SJCRH30 (cell line): ENCODE measurements at regions not wholly inside any gene's neighbourhood (a gene's known extent, or its start where the extent isn't known, plus 50 kb on each side); places are given as distances from the start of the nearest gene placed in this dataset.

ENCODE experiments used
- DNase-seq, 2 experiments: peaks; one replicate each; pipeline ENCODE4 v3.0.0-alpha.2; 2015 to 2020
- H3K27ac ChIP-seq: fragments of 250-450 bp; sonication (Bioruptor Pico); 2 replicates; pipeline ENCODE4 v1.5.1; 2020; ENCODE audit warnings: mild to moderate bottlenecking, moderate library complexity
- H3K27me3 ChIP-seq: fragments of 250-450 bp; sonication (Bioruptor Pico); 2 replicates; pipeline ENCODE4 v1.5.1; 2020; ENCODE audit warnings: mild to moderate bottlenecking, moderate library complexity
- H3K36me3 ChIP-seq: fragments of 250-450 bp; sonication (Bioruptor Pico); 2 replicates; pipeline ENCODE4 v1.5.1; 2020; ENCODE audit warnings: mild to moderate bottlenecking, moderate library complexity
- H3K4me1 ChIP-seq: fragments of 250-450 bp; sonication (Bioruptor Pico); 2 replicates; pipeline ENCODE4 v1.5.1; 2020; ENCODE audit warnings: mild to moderate bottlenecking, moderate library complexity
- H3K4me3 ChIP-seq: fragments of 250-450 bp; sonication (Bioruptor Pico); 2 replicates; pipeline ENCODE4 v1.5.1; 2020; ENCODE audit warnings: mild to moderate bottlenecking, moderate library complexity
- H3K9me3 ChIP-seq: fragments of 250-450 bp; sonication (Bioruptor Pico); replicated peaks from 2 replicates; pipeline ENCODE4 v1.5.1; 2020; ENCODE audit warnings: mild to moderate bottlenecking, moderate library complexity

GRCh38 chr5:3393122-3393919 is 202.3 kb upstream of the IRX1 start:
- no peaks in the 10 kb centered on the region for H3K9me3 ChIP-seq
- H3K4me3 ChIP-seq, result no peak overlapping the region
- no peak for DNase-seq
- H3K27ac ChIP-seq, result no peak overlapping the region
- no peaks in the 10 kb centered on the region for H3K36me3 ChIP-seq
- H3K27me3 ChIP-seq, result no peaks in the 10 kb centered on the region
- no peaks in the 10 kb centered on the region for H3K4me1 ChIP-seq

DNA sequence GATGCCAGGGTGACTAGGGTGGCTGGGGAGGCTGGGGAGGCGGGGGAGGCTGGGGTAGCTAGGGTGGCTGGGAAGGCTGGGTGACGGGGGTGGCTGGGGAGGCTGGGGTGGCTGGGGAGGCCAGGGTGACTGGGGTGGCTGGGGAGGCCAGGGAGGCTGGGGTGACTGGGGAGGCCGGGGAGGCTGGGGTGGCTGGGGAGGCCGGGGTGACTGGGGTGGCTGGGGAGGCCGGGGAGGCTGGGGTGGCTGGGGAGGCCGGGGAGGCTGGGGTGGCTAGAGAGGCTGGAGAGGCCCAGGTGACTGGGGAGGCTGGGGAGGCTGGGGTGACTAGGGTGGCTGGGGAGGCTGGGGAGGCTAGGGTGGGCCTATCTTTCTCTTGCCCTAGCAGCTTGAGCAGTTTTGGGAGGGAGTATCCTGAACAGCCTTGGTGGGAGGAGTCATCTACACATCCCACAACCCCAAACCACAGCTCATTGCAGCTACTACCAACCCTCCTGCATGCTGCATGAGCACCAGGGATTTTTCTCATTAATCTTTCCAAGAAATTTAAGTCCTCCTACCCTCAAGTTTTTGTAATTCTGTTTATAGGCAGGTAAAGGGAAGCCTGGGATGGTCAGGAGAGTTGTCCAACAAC is 203.2 kb upstream of the IRX1 start:
- no peaks in the 10 kb centered on the region for H3K27me3 ChIP-seq
- no peaks in the 10 kb centered on the region for H3K4me1 ChIP-seq
- H3K27ac ChIP-seq, result no peak overlapping the region
- DNase-seq, result no peak
- H3K4me3 ChIP-seq, result no peak overlapping the region
- no peaks in the 10 kb centered on the region for H3K9me3 ChIP-seq
- H3K36me3 ChIP-seq, result no peaks in the 10 kb centered on the region

DNA sequence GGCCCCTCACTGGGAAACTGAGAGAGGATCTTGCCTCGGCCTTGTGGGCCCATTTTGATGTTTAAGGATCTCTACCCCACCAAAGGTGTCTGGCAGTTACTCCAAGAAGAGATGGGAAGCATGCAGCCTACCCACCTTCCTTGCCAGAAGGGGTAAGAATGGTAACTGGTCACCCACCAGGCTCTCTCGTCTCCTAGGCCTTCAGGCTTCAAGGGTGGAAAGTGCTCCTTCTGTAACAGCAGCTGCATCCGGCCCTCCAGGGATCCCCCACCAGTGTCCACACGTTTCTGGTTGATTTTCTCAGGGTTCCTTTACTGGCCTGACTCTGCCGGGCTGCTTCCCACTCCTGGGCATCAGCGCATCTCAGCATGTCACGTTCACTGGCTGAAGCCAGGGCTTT is 204.4 kb upstream of the IRX1 start:
- H3K36me3 ChIP-seq, result no peaks in the 10 kb centered on the region
- no peak overlapping the region for H3K4me3 ChIP-seq
- H3K27ac ChIP-seq, result no peak overlapping the region
- no peak for DNase-seq
- H3K9me3 ChIP-seq, result no peaks in the 10 kb centered on the region
- no peaks in the 10 kb centered on the region for H3K27me3 ChIP-seq
- H3K4me1 ChIP-seq, result no peaks in the 10 kb centered on the region

- Histone ChIP-seq H3K4me1 (no peaks in the 10 kb centered on the region), H3K36me3 (no peaks in the 10 kb centered on the region), H3K27ac (no peak overlapping the region), H3K4me3 (no peak overlapping the region), H3K9me3 (no peaks in the 10 kb centered on the region), H3K27me3 (no peaks in the 10 kb centered on the region)
- no peak for DNase-seq
Observed at GRCh38 chr5:3389471-3390026, 206.1 kb upstream of the IRX1 start.

GRCh38 chr5:3386637-3387036 is 209.0 kb upstream of the IRX1 start:
- no peak overlapping the region for H3K4me3 ChIP-seq
- H3K27ac ChIP-seq, result no peak overlapping the region
- H3K27me3 ChIP-seq, result no peaks in the 10 kb centered on the region
- DNase-seq, result no peak
- H3K36me3 ChIP-seq, result no peaks in the 10 kb centered on the region
- H3K4me1 ChIP-seq, result no peaks in the 10 kb centered on the region
- H3K9me3 ChIP-seq, result no peaks in the 10 kb centered on the region

DNA sequence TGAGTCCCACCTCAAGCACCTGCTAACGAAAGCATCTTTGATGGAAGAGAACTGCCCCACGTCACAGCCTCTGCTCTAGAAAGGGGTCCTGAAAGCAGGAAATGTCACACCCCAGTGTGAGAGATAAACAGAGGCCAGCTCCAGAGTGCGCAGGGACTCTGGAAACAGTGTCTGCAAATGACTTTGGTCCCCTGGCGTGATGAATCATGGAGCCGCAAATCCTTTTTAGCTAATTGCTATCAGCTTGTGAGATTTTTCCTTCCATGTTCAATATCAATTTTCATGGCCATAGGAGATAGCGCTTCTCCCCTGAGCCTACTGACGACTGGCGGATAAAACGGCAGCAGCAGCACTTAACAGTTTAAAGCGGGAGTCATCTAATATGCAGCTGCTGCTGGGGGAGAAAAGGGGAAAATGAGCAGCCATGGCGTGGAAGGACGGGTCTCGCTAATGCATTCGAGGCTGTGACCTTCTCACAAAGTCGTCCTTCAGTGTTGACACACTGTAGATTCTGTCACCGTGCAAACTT is 209.6 kb upstream of the IRX1 start:
- Histone ChIP-seq H3K27ac (no peak overlapping the region), H3K4me3 (no peak overlapping the region), H3K4me1 (no peaks in the 10 kb centered on the region), H3K36me3 (no peaks in the 10 kb centered on the region), H3K27me3 (no peaks in the 10 kb centered on the region), H3K9me3 (no peaks in the 10 kb centered on the region)
- no peak for DNase-seq

DNA sequence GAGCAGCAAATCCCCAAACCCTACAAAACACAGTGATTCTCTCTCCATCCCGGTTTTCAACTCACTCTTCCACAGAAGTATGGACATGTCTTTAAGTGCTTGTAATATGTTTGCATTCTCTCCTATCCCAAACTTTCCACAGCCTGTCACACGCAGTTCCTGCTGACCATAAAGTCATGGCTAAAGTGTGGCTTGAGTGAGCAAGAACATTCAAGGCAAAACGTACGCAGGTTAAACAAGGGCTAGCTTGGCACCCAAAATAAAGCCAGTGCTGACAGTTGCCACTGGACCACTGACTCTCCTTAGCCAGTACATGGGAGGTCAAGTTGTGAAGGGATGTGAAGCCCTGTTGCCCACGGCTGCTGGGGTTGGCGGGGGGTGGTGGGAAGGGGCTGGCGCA is 211.1 kb upstream of the IRX1 start:
- Histone ChIP-seq H3K27me3 (no peaks in the 10 kb centered on the region), H3K4me3 (no peak overlapping the region), H3K9me3 (no peaks in the 10 kb centered on the region), H3K36me3 (no peaks in the 10 kb centered on the region), H3K4me1 (no peaks in the 10 kb centered on the region), H3K27ac (no peak overlapping the region)
- DNase-seq, result no peak

DNA sequence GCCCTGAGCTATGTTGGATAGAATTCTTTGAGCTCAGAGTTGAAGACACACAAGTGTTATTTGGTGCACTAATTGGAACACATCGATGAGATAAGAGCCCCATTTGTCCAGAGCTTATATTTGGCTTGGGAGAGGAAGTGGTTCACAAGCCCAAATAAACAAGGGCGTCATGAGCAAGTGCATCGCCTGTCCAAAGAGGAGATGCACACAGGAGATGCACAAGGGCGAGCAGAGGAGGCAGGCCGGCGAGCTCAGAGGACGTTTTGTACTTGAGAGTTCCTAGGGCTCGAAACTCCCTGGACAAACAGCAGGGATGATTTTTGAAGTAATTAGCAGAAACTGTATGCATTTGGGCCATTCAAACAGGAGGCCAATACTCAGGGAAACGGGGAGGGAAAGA is 212.8 kb upstream of the IRX1 start:
- no peak for DNase-seq
- Histone ChIP-seq H3K27ac (no peak overlapping the region), H3K4me3 (no peak overlapping the region), H3K36me3 (no peaks in the 10 kb centered on the region), H3K27me3 (no peaks in the 10 kb centered on the region), H3K4me1 (no peaks in the 10 kb centered on the region), H3K9me3 (no peaks in the 10 kb centered on the region)

GRCh38 chr5:3382151-3382550 is 213.5 kb upstream of the IRX1 start:
- Histone ChIP-seq H3K27me3 (no peaks in the 10 kb centered on the region), H3K4me3 (no peak overlapping the region), H3K4me1 (no peaks in the 10 kb centered on the region), H3K9me3 (no peaks in the 10 kb centered on the region), H3K27ac (no peak overlapping the region), H3K36me3 (no peaks in the 10 kb centered on the region)
- DNase-seq, result no peak

GRCh38 chr5:3381206-3381825 is 214.3 kb upstream of the IRX1 start:
- H3K4me1 ChIP-seq, result no peaks in the 10 kb centered on the region
- no peaks in the 10 kb centered on the region for H3K27me3 ChIP-seq
- no peaks in the 10 kb centered on the region for H3K9me3 ChIP-seq
- no peak overlapping the region for H3K27ac ChIP-seq
- DNase-seq, result no peak
- no peaks in the 10 kb centered on the region for H3K36me3 ChIP-seq
- no peak overlapping the region for H3K4me3 ChIP-seq

GRCh38 chr5:3380689-3381088 is 214.9 kb upstream of the IRX1 start:
- no peaks in the 10 kb centered on the region for H3K36me3 ChIP-seq
- H3K4me3 ChIP-seq, result no peak overlapping the region
- no peak for DNase-seq
- H3K27ac ChIP-seq, result no peak overlapping the region
- no peaks in the 10 kb centered on the region for H3K4me1 ChIP-seq
- no peaks in the 10 kb centered on the region for H3K27me3 ChIP-seq
- H3K9me3 ChIP-seq, result no peaks in the 10 kb centered on the region

DNA sequence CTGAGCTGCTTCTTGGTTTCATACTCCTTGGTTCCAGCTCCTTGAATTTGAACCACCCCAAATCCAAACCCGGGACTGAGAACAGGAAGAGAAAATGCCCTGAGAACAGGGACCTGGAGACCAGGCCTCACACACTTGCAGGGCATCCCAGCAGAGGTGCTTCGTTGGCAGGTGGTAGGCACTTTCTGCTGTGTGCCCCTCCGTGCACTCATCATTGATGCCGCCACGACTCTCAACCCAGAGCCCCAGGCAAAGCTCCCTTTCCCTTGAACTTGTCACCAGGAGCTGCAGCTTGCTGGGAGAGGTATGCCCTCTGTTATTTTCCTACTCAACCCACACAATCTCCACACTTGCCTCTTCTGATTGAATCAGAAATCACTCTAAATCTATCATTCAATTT is 217.8 kb upstream of the IRX1 start:
- Histone ChIP-seq H3K4me3 (no peak overlapping the region), H3K4me1 (no peaks in the 10 kb centered on the region), H3K27ac (no peak overlapping the region), H3K27me3 (no peaks in the 10 kb centered on the region), H3K9me3 (no peaks in the 10 kb centered on the region), H3K36me3 (no peaks in the 10 kb centered on the region)
- DNase-seq, result no peak

GRCh38 chr5:3377176-3377575 is 218.5 kb upstream of the IRX1 start:
- Histone ChIP-seq H3K4me1 (no peaks in the 10 kb centered on the region), H3K4me3 (no peak overlapping the region), H3K27ac (no peak overlapping the region), H3K36me3 (no peaks in the 10 kb centered on the region), H3K9me3 (no peaks in the 10 kb centered on the region), H3K27me3 (no peaks in the 10 kb centered on the region)
- no peak for DNase-seq

DNA sequence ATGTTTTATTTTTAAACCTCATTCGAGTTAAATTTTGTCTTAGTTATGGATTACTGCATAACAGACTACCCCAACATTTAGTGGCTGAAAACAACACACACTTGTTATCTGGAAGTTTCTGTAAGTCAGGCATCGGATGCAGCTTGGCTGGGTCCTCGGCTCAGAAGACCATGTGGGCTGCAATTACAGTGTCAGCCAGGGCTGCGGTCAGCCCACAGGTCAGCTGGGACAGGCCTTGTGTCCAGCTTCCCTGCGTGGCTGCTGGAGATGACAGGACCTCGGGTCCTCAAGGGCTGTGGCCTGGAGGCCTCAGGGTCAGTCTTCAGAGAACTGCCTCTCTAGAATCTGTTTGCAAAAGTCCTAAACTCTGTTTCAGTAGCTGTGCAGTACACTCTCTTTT is 219.0 kb upstream of the IRX1 start:
- Histone ChIP-seq H3K4me1 (no peaks in the 10 kb centered on the region), H3K27me3 (no peaks in the 10 kb centered on the region), H3K27ac (no peak overlapping the region), H3K4me3 (no peak overlapping the region), H3K36me3 (no peaks in the 10 kb centered on the region), H3K9me3 (no peaks in the 10 kb centered on the region)
- no peak for DNase-seq

GRCh38 chr5:3375586-3376311 is 219.9 kb upstream of the IRX1 start:
- Histone ChIP-seq H3K9me3 (no peaks in the 10 kb centered on the region), H3K4me1 (no peaks in the 10 kb centered on the region)

More at GRCh38 chr5:3375586-3376311, 219.9 kb upstream of the IRX1 start:
- DNase-seq, result no peak
- no peaks in the 10 kb centered on the region for H3K27me3 ChIP-seq
- H3K36me3 ChIP-seq, result no peaks in the 10 kb centered on the region
- H3K4me3 ChIP-seq, result no peak overlapping the region
- no peak overlapping the region for H3K27ac ChIP-seq
